ENCODE measurements at regions not wholly inside any gene's neighbourhood (a gene's known extent, or its start where the extent isn't known, plus 50 kb on each side); places are given as distances from the start of the nearest gene placed in this dataset.

- no peak for DNase-seq
These were observed 141.5 kb upstream of the MTAP start for GRCh38 chr9:21660976-21661375.

GRCh38 chr9:21661626-21662025 lies 140.8 kb upstream of the MTAP start:
- intact Hi-C loops (cut with DNase I) = no loop called here
- DNase-seq = no peak
- Histone ChIP-seq H3K36me3 (no peaks in the 10 kb centered on the region), H3K27me3 (no peaks in the 10 kb centered on the region), H3K4me3 (replicated peaks in 1 of 3) (no peak overlapping the region), H3K27ac (no peak overlapping the region), H3K4me1 (peaks cover 0 to 5% of the 10 kb centered on the region in 2 donors), H3K9me3 (no peaks in the 10 kb centered on the region)
- TF ChIP-seq POLR2A (IDR thresholded peaks at IDR 0.05) (no peak), CTCF (IDR thresholded peaks at IDR 0.05) (no peak)

More at GRCh38 chr9:21660976-21661375, 141.5 kb upstream of the MTAP start:
- intact Hi-C loops (cut with DNase I) = no loop called here
- Histone ChIP-seq H3K27ac (no peak overlapping the region), H3K27me3 (no peaks in the 10 kb centered on the region), H3K9me3 (no peaks in the 10 kb centered on the region), H3K4me3 (replicated peaks in 1 of 3) (no peak overlapping the region), H3K4me1 (peaks cover 0 to 5% of the 10 kb centered on the region in 2 donors), H3K36me3 (no peaks in the 10 kb centered on the region)
- no peak for TF ChIP-seq POLR2A (IDR thresholded peaks at IDR 0.05)
- no peak for TF ChIP-seq CTCF (IDR thresholded peaks at IDR 0.05)

- Histone ChIP-seq H3K27me3 (no peaks in the 10 kb centered on the region), H3K4me3 (replicated peaks in 1 of 3) (no peak overlapping the region), H3K4me1 (peaks cover 3 to 6% of the 10 kb centered on the region in 2 donors), H3K27ac (no peak overlapping the region), H3K9me3 (no peaks in the 10 kb centered on the region), H3K36me3 (no peaks in the 10 kb centered on the region)
- 16 to 36% methylated on average over 3 of the region's 3 CpGs for WGBS, 2 donors
- DNase-seq = peak; percentile 28 to 62
- intact Hi-C loops (cut with DNase I) = no loop called here
- no peak for TF ChIP-seq POLR2A (IDR thresholded peaks at IDR 0.05)
- no peak for TF ChIP-seq CTCF (IDR thresholded peaks at IDR 0.05)
These were observed 133.9 kb upstream of the MTAP start for GRCh38 chr9:21668516-21668915.

GRCh38 chr9:21669701-21670100 lies 132.7 kb upstream of the MTAP start:
- intact Hi-C loops (cut with DNase I) = no loop called here
- no peaks in the 10 kb centered on the region for H3K27me3 ChIP-seq
- no peaks in the 10 kb centered on the region for H3K9me3 ChIP-seq
- peaks cover 3 to 6% of the 10 kb centered on the region in 2 donors for H3K4me1 ChIP-seq
- 70 to 75% methylated on average over 3 of the region's 3 CpGs for WGBS, 2 donors
- no peak overlapping the region for H3K27ac ChIP-seq
- TF ChIP-seq POLR2A (IDR thresholded peaks at IDR 0.05) = no peak
- TF ChIP-seq CTCF (IDR thresholded peaks at IDR 0.05) = no peak
- no peaks in the 10 kb centered on the region for H3K36me3 ChIP-seq
- no peak for DNase-seq
- H3K4me3 ChIP-seq (replicated peaks in 1 of 3) = no peak overlapping the region

GRCh38 chr9:21670374-21670773 lies 132.1 kb upstream of the MTAP start:
- H3K27ac ChIP-seq = no peak overlapping the region

More at GRCh38 chr9:21670374-21670773, 132.1 kb upstream of the MTAP start:
- Histone ChIP-seq H3K27me3 (no peaks in the 10 kb centered on the region), H3K9me3 (no peaks in the 10 kb centered on the region), H3K4me3 (replicated peaks in 1 of 3) (no peak overlapping the region), H3K36me3 (no peaks in the 10 kb centered on the region), H3K4me1 (peaks cover 3 to 6% of the 10 kb centered on the region in 2 donors)
- intact Hi-C loops (cut with DNase I) = no loop called here
- no peak for DNase-seq
- TF ChIP-seq CTCF (IDR thresholded peaks at IDR 0.05) = no peak
- TF ChIP-seq POLR2A (IDR thresholded peaks at IDR 0.05) = no peak
- WGBS, 2 donors = 84 to 88% methylated on average over 2 of the region's 2 CpGs
